Activated naive CD4-positive, alpha-beta T cell treated with anti-CD3 and anti-CD28 coated beads, Interleukin-2, amount 50 U/mL, for 72 hours (primary cell): ENCODE measurements at regions not wholly inside any gene's neighbourhood (a gene's known extent, or its start where the extent isn't known, plus 50 kb on each side); places are given as distances from the start of the nearest gene placed in this dataset.

Experiments
- ATAC-seq, 2 donors: fragments of 150-1000 bp; cut with Tn5 transposase; 2 replicates each; pipeline ENCODE4 v1.10.0; 2021; ENCODE audit warnings: mild to moderate bottlenecking in 2 of 2, moderate library complexity in 2 of 2
- DNase-seq, 2 donors: peaks; one replicate each; pipeline ENCODE4 v3.0.0; 2021 to 2022; ENCODE audit warnings: low spot score in 2 of 2
- H3K27ac Mint-ChIP-seq, 2 donors: one replicate each; pipeline ENCODE4 v1.8.0; 2022; ENCODE audit warnings: mild to moderate bottlenecking in 2 of 2, mixed read lengths in 2 of 2
- H3K36me3 Mint-ChIP-seq, 2 donors: one replicate each; pipeline ENCODE4 v1.8.0; 2022; ENCODE audit warnings: mixed read lengths in 2 of 2
- H3K9me3 Mint-ChIP-seq, 2 donors: one replicate each; pipeline ENCODE4 v1.8.0; 2022; ENCODE audit warnings: mixed read lengths in 2 of 2

- DNase-seq (no peak), ATAC-seq (no peak)
- Mint-ChIP-seq H3K36me3 (no peaks in the 10 kb centered on the region), H3K9me3 (no peaks in the 10 kb centered on the region), H3K27ac (peak overlapping the region in 1 of 2 donors; percentile 44)
These were observed 72.8 kb upstream of the ZDHHC17 start for GRCh38 chr12:76690921-76691700.

GRCh38 chr12:76692846-76693245 is 71.1 kb upstream of the ZDHHC17 start:
- Mint-ChIP-seq H3K27ac (no peak overlapping the region), H3K36me3 (no peaks in the 10 kb centered on the region), H3K9me3 (no peaks in the 10 kb centered on the region)
- no peak for DNase-seq
- ATAC-seq = no peak

GRCh38 chr12:76694369-76694768 is 69.5 kb upstream of the ZDHHC17 start:
- no peak for ATAC-seq
- H3K9me3 Mint-ChIP-seq = no peaks in the 10 kb centered on the region
- H3K36me3 Mint-ChIP-seq = no peaks in the 10 kb centered on the region
- DNase-seq = no peak
- H3K27ac Mint-ChIP-seq = no peak overlapping the region

- DNase-seq (no peak), ATAC-seq (no peak)
- no peaks in the 10 kb centered on the region for H3K36me3 Mint-ChIP-seq
- H3K9me3 Mint-ChIP-seq = no peaks in the 10 kb centered on the region
- no peak overlapping the region for H3K27ac Mint-ChIP-seq
These were observed 67.7 kb upstream of the ZDHHC17 start for GRCh38 chr12:76696186-76696585.

- Mint-ChIP-seq H3K9me3 (no peaks in the 10 kb centered on the region), H3K27ac (no peak overlapping the region), H3K36me3 (no peaks in the 10 kb centered on the region)
- DNase-seq = no peak
- ATAC-seq = no peak
These were observed 66.1 kb upstream of the ZDHHC17 start for GRCh38 chr12:76697849-76698248.

- Mint-ChIP-seq H3K36me3 (no peaks in the 10 kb centered on the region), H3K27ac (peak overlapping the region in 1 of 2 donors; percentile 50), H3K9me3 (no peaks in the 10 kb centered on the region)
- DNase-seq (no peak), ATAC-seq (no peak)
These were observed 65.6 kb upstream of the ZDHHC17 start for GRCh38 chr12:76698316-76698715.

GRCh38 chr12:76698966-76699365 is 64.9 kb upstream of the ZDHHC17 start:
- DNase-seq = no peak
- Mint-ChIP-seq H3K27ac (no peak overlapping the region), H3K9me3 (no peaks in the 10 kb centered on the region), H3K36me3 (no peaks in the 10 kb centered on the region)
- ATAC-seq = no peak

- Mint-ChIP-seq H3K27ac (no peak overlapping the region), H3K9me3 (no peaks in the 10 kb centered on the region), H3K36me3 (no peaks in the 10 kb centered on the region)
- ATAC-seq (no peak), DNase-seq (no peak)
These were observed 62.2 kb upstream of the ZDHHC17 start for GRCh38 chr12:76701690-76702089.

- H3K27ac Mint-ChIP-seq = no peak overlapping the region
These were observed 61.0 kb upstream of the ZDHHC17 start for GRCh38 chr12:76702946-76703345.

GRCh38 chr12:76704693-76705092 is 59.2 kb upstream of the ZDHHC17 start:
- DNase-seq (no peak), ATAC-seq (no peak)
- H3K27ac Mint-ChIP-seq = no peak overlapping the region
- no peaks in the 10 kb centered on the region for H3K36me3 Mint-ChIP-seq
- no peaks in the 10 kb centered on the region for H3K9me3 Mint-ChIP-seq

More at GRCh38 chr12:76702946-76703345, 61.0 kb upstream of the ZDHHC17 start:
- H3K9me3 Mint-ChIP-seq = no peaks in the 10 kb centered on the region
- ATAC-seq (no peak), DNase-seq (no peak)
- H3K36me3 Mint-ChIP-seq = no peaks in the 10 kb centered on the region

- H3K36me3 Mint-ChIP-seq = no peaks in the 10 kb centered on the region
- DNase-seq (no peak), ATAC-seq (no peak)
- H3K27ac Mint-ChIP-seq = no peak overlapping the region
- no peaks in the 10 kb centered on the region for H3K9me3 Mint-ChIP-seq
These were observed 57.8 kb upstream of the ZDHHC17 start for GRCh38 chr12:76706101-76706500.

- DNase-seq = no peak
- Mint-ChIP-seq H3K9me3 (no peaks in the 10 kb centered on the region), H3K36me3 (no peaks in the 10 kb centered on the region), H3K27ac (no peak overlapping the region)
- no peak for ATAC-seq
These were observed 57.2 kb upstream of the ZDHHC17 start for GRCh38 chr12:76706761-76707160.

GRCh38 chr12:76707772-76708171 is 56.1 kb upstream of the ZDHHC17 start:
- H3K36me3 Mint-ChIP-seq = no peaks in the 10 kb centered on the region
- ATAC-seq (no peak), DNase-seq (no peak)
- no peaks in the 10 kb centered on the region for H3K9me3 Mint-ChIP-seq
- H3K27ac Mint-ChIP-seq = no peak overlapping the region

- ATAC-seq = no peak
- H3K27ac Mint-ChIP-seq = no peak overlapping the region
- no peaks in the 10 kb centered on the region for H3K36me3 Mint-ChIP-seq
- DNase-seq = no peak
- H3K9me3 Mint-ChIP-seq = no peaks in the 10 kb centered on the region
These were observed 55.6 kb upstream of the ZDHHC17 start for GRCh38 chr12:76708296-76708695.

GRCh38 chr12:76711241-76711640 is 52.7 kb upstream of the ZDHHC17 start:
- ATAC-seq (no peak), DNase-seq (no peak)
- Mint-ChIP-seq H3K9me3 (no peaks in the 10 kb centered on the region), H3K36me3 (no peaks in the 10 kb centered on the region), H3K27ac (no peak overlapping the region)

- no peak for ATAC-seq
- H3K9me3 Mint-ChIP-seq = no peaks in the 10 kb centered on the region
- H3K36me3 Mint-ChIP-seq = no peaks in the 10 kb centered on the region
- no peak for DNase-seq
- no peak overlapping the region for H3K27ac Mint-ChIP-seq
These were observed 50.8 kb upstream of the ZDHHC17 start for GRCh38 chr12:76713130-76713529.

- DNase-seq (no peak), ATAC-seq (no peak)
- H3K27ac Mint-ChIP-seq = no peak overlapping the region
- H3K9me3 Mint-ChIP-seq = no peaks in the 10 kb centered on the region
- H3K36me3 Mint-ChIP-seq = no peaks in the 10 kb centered on the region
These were observed 49.9 kb upstream of the ZDHHC17 start for GRCh38 chr12:76713986-76714385.
